ENCODE measurements at regions not wholly inside any gene's neighbourhood (a gene's known extent, or its start where the extent isn't known, plus 50 kb on each side); places are given as distances from the start of the nearest gene placed in this dataset.

DNA sequence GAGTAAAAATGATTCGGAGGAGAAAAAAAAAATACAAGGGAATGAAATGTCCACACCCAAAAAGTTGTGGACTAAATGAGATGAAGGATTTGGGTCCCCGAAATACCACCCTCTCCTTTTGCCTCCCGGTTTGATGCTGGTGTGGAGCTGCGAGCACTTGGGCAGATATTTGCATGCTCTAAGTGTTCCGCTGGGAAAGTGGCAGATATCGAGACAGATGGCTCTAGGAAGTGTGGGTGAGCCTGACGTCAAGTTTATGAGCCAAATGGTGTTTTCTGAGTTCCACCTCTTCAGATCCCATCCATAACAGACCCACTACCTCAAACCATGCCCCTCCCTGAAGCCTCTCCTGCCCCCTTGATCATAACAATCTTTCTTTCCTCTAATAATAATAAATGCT, 228.6 kb downstream of the QDPR start:
- TF ChIP-seq CTCF (conservative IDR thresholded peaks at IDR 0.05; ENCODE audit: low read depth, low read length) (no peak), EZH2 (IDR thresholded peaks at IDR 0.05; ENCODE audit: borderline replicate concordance, low read depth, low read length, poor library complexity, severe bottlenecking) (no peak)
